Effector memory CD4-positive, alpha-beta T cell (primary cell): ENCODE measurements at regions not wholly inside any gene's neighbourhood (a gene's known extent, or its start where the extent isn't known, plus 50 kb on each side); places are given as distances from the start of the nearest gene placed in this dataset.

Experiments used
- DNase-seq, 3 donors: peaks; one replicate each; pipeline ENCODE4 v3.0.0-alpha.2; 2020
- H3K27ac ChIP-seq: 2 replicates; pipeline ENCODE4 v1.7.0; 2013; ENCODE audit warnings: mild to moderate bottlenecking, low read length, moderate library complexity; ENCODE audit not compliant: insufficient read depth, poor library complexity, severe bottlenecking
- H3K27me3 ChIP-seq: replicated peaks from 2 replicates; pipeline ENCODE4 v1.7.0; 2013; ENCODE audit warnings: mild to moderate bottlenecking, low read length; ENCODE audit not compliant: insufficient read depth, control insufficient read depth, poor library complexity, severe bottlenecking
- H3K36me3 ChIP-seq: 2 replicates; pipeline ENCODE4 v1.7.0; 2013; ENCODE audit warnings: mild to moderate bottlenecking, low read length, moderate library complexity; ENCODE audit not compliant: control insufficient read depth, insufficient read depth
- H3K4me1 ChIP-seq: 2 replicates; pipeline ENCODE4 v1.7.0; 2013; ENCODE audit warnings: low read length, mild to moderate bottlenecking; ENCODE audit not compliant: control insufficient read depth, insufficient read depth, poor library complexity, severe bottlenecking
- H3K4me3 ChIP-seq: 2 replicates; pipeline ENCODE4 v1.7.0; 2013; ENCODE audit warnings: low read length, low read depth, mild to moderate bottlenecking; ENCODE audit not compliant: insufficient read depth, poor library complexity, severe bottlenecking
- H3K9me3 ChIP-seq: 2 replicates; pipeline ENCODE4 v1.7.0; 2013; ENCODE audit warnings: mild to moderate bottlenecking, low read length, moderate library complexity; ENCODE audit not compliant: control insufficient read depth

- DNase-seq: no peak
- Histone ChIP-seq H3K27me3 (no peaks in the 10 kb centered on the region), H3K4me1 (no peaks in the 10 kb centered on the region), H3K36me3 (no peaks in the 10 kb centered on the region), H3K9me3 (no peaks in the 10 kb centered on the region), H3K27ac (no peak overlapping the region), H3K4me3 (no peak overlapping the region)
Measured at GRCh38 chr12:47415054-47415453, 290.8 kb downstream of the RPAP3 start.

- Histone ChIP-seq H3K27ac (no peak overlapping the region), H3K27me3 (no peaks in the 10 kb centered on the region), H3K4me1 (no peaks in the 10 kb centered on the region), H3K9me3 (no peaks in the 10 kb centered on the region), H3K4me3 (no peak overlapping the region), H3K36me3 (no peaks in the 10 kb centered on the region)
- DNase-seq: no peak
Measured at GRCh38 chr12:47414511-47414910, 291.3 kb downstream of the RPAP3 start.

GRCh38 chr12:47413806-47414205 is 292.0 kb downstream of the RPAP3 start:
- DNase-seq: no peak
- Histone ChIP-seq H3K4me1 (no peaks in the 10 kb centered on the region), H3K27ac (no peak overlapping the region)

GRCh38 chr12:47412601-47413236 is 293.1 kb downstream of the RPAP3 start:
- Histone ChIP-seq H3K4me3 (no peak overlapping the region), H3K9me3 (no peaks in the 10 kb centered on the region), H3K4me1 (peaks cover 7% of the 10 kb centered on the region), H3K27me3 (no peaks in the 10 kb centered on the region), H3K36me3 (no peaks in the 10 kb centered on the region), H3K27ac (no peak overlapping the region)
- no peak for DNase-seq

More at GRCh38 chr12:47413806-47414205, 292.0 kb downstream of the RPAP3 start:
- Histone ChIP-seq H3K9me3 (no peaks in the 10 kb centered on the region), H3K4me3 (no peak overlapping the region), H3K36me3 (no peaks in the 10 kb centered on the region), H3K27me3 (no peaks in the 10 kb centered on the region)

GRCh38 chr12:47411966-47412365 is 293.9 kb downstream of the RPAP3 start:
- Histone ChIP-seq H3K9me3 (no peaks in the 10 kb centered on the region), H3K4me1 (peaks cover 7% of the 10 kb centered on the region), H3K36me3 (no peaks in the 10 kb centered on the region), H3K27ac (no peak overlapping the region), H3K4me3 (no peak overlapping the region), H3K27me3 (no peaks in the 10 kb centered on the region)
- DNase-seq: no peak

GRCh38 chr12:47410862-47411261 is 295.0 kb downstream of the RPAP3 start:
- Histone ChIP-seq H3K4me1 (peaks cover 7% of the 10 kb centered on the region), H3K9me3 (no peaks in the 10 kb centered on the region), H3K36me3 (no peaks in the 10 kb centered on the region), H3K4me3 (no peak overlapping the region), H3K27ac (no peak overlapping the region), H3K27me3 (no peaks in the 10 kb centered on the region)
- no peak for DNase-seq

GRCh38 chr12:47410383-47410782 is 295.4 kb downstream of the RPAP3 start:
- no peaks in the 10 kb centered on the region for H3K9me3 ChIP-seq
- H3K36me3 ChIP-seq: no peaks in the 10 kb centered on the region
- peaks cover 7% of the 10 kb centered on the region for H3K4me1 ChIP-seq
- H3K4me3 ChIP-seq: no peak overlapping the region
- H3K27ac ChIP-seq: no peak overlapping the region
- no peak for DNase-seq
- no peaks in the 10 kb centered on the region for H3K27me3 ChIP-seq

- Histone ChIP-seq H3K27ac (no peak overlapping the region), H3K4me3 (no peak overlapping the region), H3K36me3 (no peaks in the 10 kb centered on the region), H3K27me3 (no peaks in the 10 kb centered on the region), H3K4me1 (peaks cover 7% of the 10 kb centered on the region), H3K9me3 (no peaks in the 10 kb centered on the region)
- no peak for DNase-seq
Measured at GRCh38 chr12:47409310-47409987, 296.4 kb downstream of the RPAP3 start.

- no peak overlapping the region for H3K27ac ChIP-seq
- H3K36me3 ChIP-seq: no peaks in the 10 kb centered on the region
- H3K4me1 ChIP-seq: peaks cover 7% of the 10 kb centered on the region
- no peak for DNase-seq
- H3K27me3 ChIP-seq: no peaks in the 10 kb centered on the region
- no peak overlapping the region for H3K4me3 ChIP-seq
- no peaks in the 10 kb centered on the region for H3K9me3 ChIP-seq
Measured at GRCh38 chr12:47408171-47408871, 297.5 kb downstream of the RPAP3 start.

GRCh38 chr12:47407463-47408129 is 298.2 kb downstream of the RPAP3 start:
- H3K4me1 ChIP-seq: peaks cover 7% of the 10 kb centered on the region
- no peak for DNase-seq
- H3K9me3 ChIP-seq: no peaks in the 10 kb centered on the region
- H3K4me3 ChIP-seq: no peak overlapping the region
- H3K27me3 ChIP-seq: no peaks in the 10 kb centered on the region
- no peaks in the 10 kb centered on the region for H3K36me3 ChIP-seq
- H3K27ac ChIP-seq: no peak overlapping the region
